ENCODE measurements at regions not wholly inside any gene's neighbourhood (a gene's known extent, or its start where the extent isn't known, plus 50 kb on each side); places are given as distances from the start of the nearest gene placed in this dataset.

- CTCF ChIA-PET, result no interaction called here
- no peak overlapping the region for H3K4me3 Mint-ChIP-seq (ENCODE audit: unreplicated experiment)
- no peaks in the 10 kb centered on the region for H3K9me3 ChIP-seq
These were observed 72.5 kb upstream of the HGF start for GRCh38 chr7:81842361-81842760.

GRCh38 chr7:81839708-81840369, 70.0 kb upstream of the HGF start:
- no peaks in the 10 kb centered on the region for H3K9me3 Mint-ChIP-seq (ENCODE audit: unreplicated experiment)
- Histone ChIP-seq H3K9me3 (peaks cover 2% of the 10 kb centered on the region; the same call in 1 of the 2 replicates), H3K36me3 (ENCODE audit: control insufficient read depth, insufficient read depth, low read length) (no peaks in the 10 kb centered on the region), H3K4me3 (ENCODE audit: low read depth, low read length) (no peak overlapping the region), H3K27me3 (replicated peaks; ENCODE audit: control insufficient read depth, insufficient read depth, low read length) (no peaks in the 10 kb centered on the region), H3K4me1 (no peaks in the 10 kb centered on the region)
- no peak overlapping the region for H3K4me3 Mint-ChIP-seq (ENCODE audit: unreplicated experiment)
- no peak for DNase-seq
- ChIA-PET CTCF (no interaction called here), POLR2A (no interaction called here)
- H3K27ac Mint-ChIP-seq (ENCODE audit: unreplicated experiment), result no peak overlapping the region
- no peaks in the 10 kb centered on the region for H3K4me1 Mint-ChIP-seq (ENCODE audit: low read depth, unreplicated experiment)
- TF ChIP-seq CTCF (IDR thresholded peaks at IDR 0.05; ENCODE audit: insufficient read depth in 1 of 2, low read depth in 1 of 2, low read length in 1 of 2, severe bottlenecking in 1 of 2, unreplicated experiment in 1 of 2), result no peak
- H3K36me3 Mint-ChIP-seq (ENCODE audit: insufficient read depth, unreplicated experiment), result no peaks in the 10 kb centered on the region
- H3K27me3 Mint-ChIP-seq (ENCODE audit: insufficient read depth, unreplicated experiment), result no peaks in the 10 kb centered on the region
- no TSS peak for BruUV-seq (replicated peaks)
- intact Hi-C loops (cut with micrococcal nuclease; ENCODE audit: unreplicated experiment), result no loop called here

More at GRCh38 chr7:81842361-81842760, 72.5 kb upstream of the HGF start:
- Mint-ChIP-seq H3K4me1 (ENCODE audit: low read depth, unreplicated experiment) (no peaks in the 10 kb centered on the region), H3K36me3 (ENCODE audit: insufficient read depth, unreplicated experiment) (no peaks in the 10 kb centered on the region), H3K27ac (ENCODE audit: unreplicated experiment) (no peak overlapping the region), H3K9me3 (ENCODE audit: unreplicated experiment) (no peaks in the 10 kb centered on the region), H3K27me3 (ENCODE audit: insufficient read depth, unreplicated experiment) (no peaks in the 10 kb centered on the region)
- TF ChIP-seq CTCF (IDR thresholded peaks at IDR 0.05; ENCODE audit: insufficient read depth in 1 of 2, low read depth in 1 of 2, low read length in 1 of 2, severe bottlenecking in 1 of 2, unreplicated experiment in 1 of 2), result no peak
- POLR2A ChIA-PET, result no interaction called here
- Histone ChIP-seq H3K4me3 (ENCODE audit: low read depth, low read length) (no peak overlapping the region), H3K36me3 (ENCODE audit: control insufficient read depth, insufficient read depth, low read length) (no peaks in the 10 kb centered on the region), H3K4me1 (no peaks in the 10 kb centered on the region), H3K27me3 (replicated peaks; ENCODE audit: control insufficient read depth, insufficient read depth, low read length) (no peaks in the 10 kb centered on the region)
- intact Hi-C loops (cut with micrococcal nuclease; ENCODE audit: unreplicated experiment), result no loop called here
- no TSS peak for BruUV-seq (replicated peaks)
- no peak for DNase-seq

- peaks cover 6% of the 10 kb centered on the region; the same call in 1 of the 2 replicates for H3K9me3 ChIP-seq
- no peaks in the 10 kb centered on the region for H3K36me3 Mint-ChIP-seq (ENCODE audit: insufficient read depth, unreplicated experiment)
- no peak overlapping the region for H3K4me3 Mint-ChIP-seq (ENCODE audit: unreplicated experiment)
- ChIA-PET CTCF (no interaction called here), POLR2A (no interaction called here)
- no peaks in the 10 kb centered on the region for H3K4me1 Mint-ChIP-seq (ENCODE audit: low read depth, unreplicated experiment)
- intact Hi-C loops (cut with micrococcal nuclease; ENCODE audit: unreplicated experiment), result no loop called here
- peaks cover 2% of the 10 kb centered on the region for H3K27me3 Mint-ChIP-seq (ENCODE audit: insufficient read depth, unreplicated experiment)
- no peaks in the 10 kb centered on the region for H3K4me1 ChIP-seq
- TF ChIP-seq CTCF (IDR thresholded peaks at IDR 0.05; ENCODE audit: insufficient read depth in 1 of 2, low read depth in 1 of 2, low read length in 1 of 2, severe bottlenecking in 1 of 2, unreplicated experiment in 1 of 2), result no peak
- H3K27me3 ChIP-seq (replicated peaks; ENCODE audit: control insufficient read depth, insufficient read depth, low read length), result no peaks in the 10 kb centered on the region
- DNase-seq, result no peak
- H3K36me3 ChIP-seq (ENCODE audit: control insufficient read depth, insufficient read depth, low read length), result no peaks in the 10 kb centered on the region
- H3K27ac Mint-ChIP-seq (ENCODE audit: unreplicated experiment), result no peak overlapping the region
- no peak overlapping the region for H3K4me3 ChIP-seq (ENCODE audit: low read depth, low read length)
- H3K9me3 Mint-ChIP-seq (ENCODE audit: unreplicated experiment), result peaks cover 15% of the 10 kb centered on the region
- BruUV-seq (replicated peaks), result no TSS peak
These were observed 63.6 kb upstream of the HGF start for GRCh38 chr7:81833401-81833800.
